GM21786 (cell line): ENCODE measurements at regions not wholly inside any gene's neighbourhood (a gene's known extent, or its start where the extent isn't known, plus 50 kb on each side); places are given as distances from the start of the nearest gene placed in this dataset.
"Not testable (repeated sequence)": the region's sequence is repeated elsewhere in the genome, so short reads cannot be mapped to it uniquely, and the experiment has no call there.

Experiments used
- ATAC-seq: cut with Tn5 transposase; IDR thresholded peaks from one replicate; pipeline ENCODE4 v1.9.1; 2021; ENCODE audit not compliant: unreplicated experiment

GRCh38 chr1:90317628-90318027 is 322.7 kb downstream of the ZNF326 start:
- ATAC-seq, result no peak

GRCh38 chr1:90314533-90314932 is 319.6 kb downstream of the ZNF326 start:
- no peak for ATAC-seq

- ATAC-seq, result no peak
Measured at GRCh38 chr1:90313778-90314177, 318.9 kb downstream of the ZNF326 start.

- no peak for ATAC-seq
Measured at GRCh38 chr1:90309806-90310205, 314.9 kb downstream of the ZNF326 start.

GRCh38 chr1:90308421-90308820 is 313.5 kb downstream of the ZNF326 start:
- ATAC-seq, result no peak

- no peak for ATAC-seq
Measured at GRCh38 chr1:90305577-90305976, 310.7 kb downstream of the ZNF326 start.

GRCh38 chr1:90296327-90296726 is 301.4 kb downstream of the ZNF326 start:
- ATAC-seq, result no peak

GRCh38 chr1:90295534-90295933 is 300.6 kb downstream of the ZNF326 start:
- ATAC-seq, result no peak

GRCh38 chr1:90291431-90292216 is 296.7 kb downstream of the ZNF326 start:
- ATAC-seq, result no peak

- no peak for ATAC-seq
Measured at GRCh38 chr1:90282811-90283210, 287.9 kb downstream of the ZNF326 start.

GRCh38 chr1:90281886-90282285 is 287.0 kb downstream of the ZNF326 start:
- not testable (repeated sequence) for ATAC-seq

- no peak for ATAC-seq
Measured at GRCh38 chr1:90277270-90277669, 282.4 kb downstream of the ZNF326 start.

- ATAC-seq, result no peak
Measured at GRCh38 chr1:90274376-90274775, 279.5 kb downstream of the ZNF326 start.

- ATAC-seq, result no peak
Measured at GRCh38 chr1:90273241-90273774, 278.4 kb downstream of the ZNF326 start.

- ATAC-seq, result no peak
Measured at GRCh38 chr1:90262791-90263190, 267.9 kb downstream of the ZNF326 start.

- no peak for ATAC-seq
Measured at GRCh38 chr1:90262286-90262685, 267.4 kb downstream of the ZNF326 start.

- no peak for ATAC-seq
Measured at GRCh38 chr1:90246069-90246468, 251.2 kb downstream of the ZNF326 start.

GRCh38 chr1:90236493-90236892 is 241.6 kb downstream of the ZNF326 start:
- ATAC-seq, result no peak

GRCh38 chr1:90223401-90223800 is 228.5 kb downstream of the ZNF326 start:
- ATAC-seq, result no peak

GRCh38 chr1:90220941-90221693 is 226.2 kb downstream of the ZNF326 start:
- ATAC-seq, result no peak

GRCh38 chr1:90220496-90220895 is 225.6 kb downstream of the ZNF326 start:
- no peak for ATAC-seq
